ENCODE measurements at regions not wholly inside any gene's neighbourhood (a gene's known extent, or its start where the extent isn't known, plus 50 kb on each side); places are given as distances from the start of the nearest gene placed in this dataset.

- TF ChIP-seq CTCF (IDR thresholded peaks at IDR 0.05 in 4 of 5, conservative IDR thresholded peaks at IDR 0.05 in 1 of 5) (no peak), POLR2A (IDR thresholded peaks at IDR 0.05) (no peak)
These were observed 186.4 kb upstream of the CDH13 start for GRCh38 chr16:82440336-82440735.
